ENCODE measurements at regions not wholly inside any gene's neighbourhood (a gene's known extent, or its start where the extent isn't known, plus 50 kb on each side); places are given as distances from the start of the nearest gene placed in this dataset.

DNA sequence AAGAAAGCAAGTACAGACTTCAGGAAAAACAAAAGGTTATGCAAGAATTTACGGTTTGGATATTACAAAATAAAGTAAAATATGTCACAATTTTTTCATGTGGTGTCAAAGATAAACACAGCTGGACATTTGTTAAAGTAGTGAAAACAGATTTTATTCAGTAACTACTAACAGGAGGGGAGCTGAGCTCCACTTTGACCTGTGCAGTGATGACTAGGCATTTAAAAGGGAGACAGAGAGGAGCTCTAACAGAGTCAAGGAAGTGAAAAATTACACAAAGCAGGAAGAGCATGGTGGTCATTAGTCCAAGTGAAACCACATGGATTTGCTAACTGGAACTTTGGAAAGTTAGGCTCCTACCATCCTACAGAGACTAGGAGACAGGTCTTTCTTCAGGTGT lies 263.6 kb upstream of the PCSK5 start:
- ATAC-seq (ENCODE audit: low read depth) (no peak), DNase-seq (no peak)
- no CpG with 5 or more reads among the region's 1 CpG for WGBS (ENCODE audit: insufficient coverage)
- Histone ChIP-seq H3K4me3 (ENCODE audit: control extremely low read depth in 1 of 5, extremely low read depth in 1 of 5, insufficient read depth in 1 of 5, low read depth in 2 of 5, low read length in 4 of 5) (no peak overlapping the region), H3K4me1 (ENCODE audit: control insufficient read depth in 2 of 2, insufficient read depth in 2 of 2, low read length in 2 of 2) (no peaks in the 10 kb centered on the region), H3K27ac (ENCODE audit: low read length in 2 of 2) (no peak overlapping the region), H3K36me3 (replicated peaks in 1 of 2; ENCODE audit: control extremely low read depth in 1 of 2, control insufficient read depth in 1 of 2, extremely low read depth in 1 of 2, insufficient read depth in 2 of 2, low read length in 1 of 2) (no peaks in the 10 kb centered on the region), H3K27me3 (replicated peaks in 1 of 4; ENCODE audit: control extremely low read depth in 1 of 4, control insufficient read depth in 3 of 4, insufficient read depth in 4 of 4, low read length in 3 of 4) (peaks cover 0 to 3% (median 0%) of the 10 kb centered on the region in 4 experiments), H4K20me1 (ENCODE audit: control insufficient read depth, insufficient read depth, low read length, poor library complexity, severe bottlenecking) (no peaks in the 10 kb centered on the region), H2AFZ (ENCODE audit: insufficient read depth, low read depth, low read length, poor library complexity, severe bottlenecking) (no peak overlapping the region), H3K9ac (ENCODE audit: low read length) (no peak overlapping the region), H3K4me2 (replicated peaks; ENCODE audit: low read depth, low read length, poor library complexity, severe bottlenecking) (no peak overlapping the region), H3K79me2 (ENCODE audit: control insufficient read depth, insufficient read depth, low read length) (no peaks in the 10 kb centered on the region), H3K9me3 (ENCODE audit: control extremely low read depth in 1 of 3, control insufficient read depth in 2 of 3, insufficient read depth in 1 of 3, low read length in 2 of 3) (peaks cover 0 to 17% (median 0%) of the 10 kb centered on the region in 3 donors)
- H3K4me3 Mint-ChIP-seq, result no peak overlapping the region
- POLR2A ChIA-PET, result no interaction called here
- CTCF ChIA-PET, result no interaction called here
- no peaks in the 10 kb centered on the region for H3K27me3 Mint-ChIP-seq
- H3K9me3 Mint-ChIP-seq (ENCODE audit: insufficient read depth), result no peaks in the 10 kb centered on the region
- no peak overlapping the region for H3K27ac Mint-ChIP-seq
- H3K4me1 Mint-ChIP-seq, result no peaks in the 10 kb centered on the region
- TF ChIP-seq, protein P1, sequence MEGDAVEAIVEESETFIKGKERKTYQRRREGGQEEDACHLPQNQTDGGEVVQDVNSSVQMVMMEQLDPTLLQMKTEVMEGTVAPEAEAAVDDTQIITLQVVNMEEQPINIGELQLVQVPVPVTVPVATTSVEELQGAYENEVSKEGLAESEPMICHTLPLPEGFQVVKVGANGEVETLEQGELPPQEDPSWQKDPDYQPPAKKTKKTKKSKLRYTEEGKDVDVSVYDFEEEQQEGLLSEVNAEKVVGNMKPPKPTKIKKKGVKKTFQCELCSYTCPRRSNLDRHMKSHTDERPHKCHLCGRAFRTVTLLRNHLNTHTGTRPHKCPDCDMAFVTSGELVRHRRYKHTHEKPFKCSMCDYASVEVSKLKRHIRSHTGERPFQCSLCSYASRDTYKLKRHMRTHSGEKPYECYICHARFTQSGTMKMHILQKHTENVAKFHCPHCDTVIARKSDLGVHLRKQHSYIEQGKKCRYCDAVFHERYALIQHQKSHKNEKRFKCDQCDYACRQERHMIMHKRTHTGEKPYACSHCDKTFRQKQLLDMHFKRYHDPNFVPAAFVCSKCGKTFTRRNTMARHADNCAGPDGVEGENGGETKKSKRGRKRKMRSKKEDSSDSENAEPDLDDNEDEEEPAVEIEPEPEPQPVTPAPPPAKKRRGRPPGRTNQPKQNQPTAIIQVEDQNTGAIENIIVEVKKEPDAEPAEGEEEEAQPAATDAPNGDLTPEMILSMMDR (IDR thresholded peaks at IDR 0.05), result no peak
- no peak for TF ChIP-seq EZH2 (IDR thresholded peaks at IDR 0.05; ENCODE audit: borderline replicate concordance, insufficient read depth, low read depth, low read length, poor library complexity, severe bottlenecking)
- intact Hi-C loops (cut with micrococcal nuclease), result no loop called here

DNA sequence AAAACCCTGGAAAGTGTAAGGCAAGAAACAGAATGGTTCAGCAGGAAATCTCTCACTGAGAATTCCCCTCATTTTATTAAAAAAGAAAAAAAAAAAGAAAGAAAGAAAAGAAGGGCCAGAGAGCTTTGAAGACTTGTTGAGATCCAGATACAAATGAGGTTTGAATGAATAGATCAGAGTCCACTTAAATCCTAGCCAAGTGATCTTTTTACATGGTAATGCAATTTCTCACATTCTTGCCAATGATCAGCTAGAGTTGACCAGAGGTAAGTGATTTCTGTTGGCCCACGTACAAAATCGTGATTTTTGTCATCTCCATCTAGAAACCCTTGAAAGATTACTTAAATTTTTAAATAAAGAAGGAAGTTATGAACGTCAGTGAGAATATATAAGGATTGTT lies 261.5 kb upstream of the PCSK5 start:
- H4K20me1 ChIP-seq (ENCODE audit: control insufficient read depth, insufficient read depth, low read length, poor library complexity, severe bottlenecking), result no peaks in the 10 kb centered on the region
- 100% methylated on average over 1 of the region's 3 CpGs for WGBS (ENCODE audit: insufficient coverage)
- H3K36me3 ChIP-seq (replicated peaks in 1 of 2; ENCODE audit: control extremely low read depth in 1 of 2, control insufficient read depth in 1 of 2, extremely low read depth in 1 of 2, insufficient read depth in 2 of 2, low read length in 1 of 2), result no peaks in the 10 kb centered on the region
- H3K27ac ChIP-seq (ENCODE audit: low read length in 2 of 2), result no peak overlapping the region
- peaks cover 0 to 4% (median 0%) of the 10 kb centered on the region in 4 experiments for H3K27me3 ChIP-seq (replicated peaks in 1 of 4; ENCODE audit: control extremely low read depth in 1 of 4, control insufficient read depth in 3 of 4, insufficient read depth in 4 of 4, low read length in 3 of 4)
- no peaks in the 10 kb centered on the region for H3K4me1 ChIP-seq (ENCODE audit: control insufficient read depth in 2 of 2, insufficient read depth in 2 of 2, low read length in 2 of 2)
- Mint-ChIP-seq H3K27me3 (no peaks in the 10 kb centered on the region), H3K4me3 (no peak overlapping the region), H3K4me1 (no peaks in the 10 kb centered on the region), H3K27ac (no peak overlapping the region), H3K9me3 (ENCODE audit: insufficient read depth) (no peaks in the 10 kb centered on the region)
- ChIA-PET POLR2A (no interaction called here), CTCF (no interaction called here)
- H3K4me2 ChIP-seq (replicated peaks; ENCODE audit: low read depth, low read length, poor library complexity, severe bottlenecking), result no peak overlapping the region
- no peak overlapping the region for H2AFZ ChIP-seq (ENCODE audit: insufficient read depth, low read depth, low read length, poor library complexity, severe bottlenecking)
- DNase-seq (no peak), ATAC-seq (ENCODE audit: low read depth) (no peak)
- H3K79me2 ChIP-seq (ENCODE audit: control insufficient read depth, insufficient read depth, low read length), result no peaks in the 10 kb centered on the region
- peaks cover 0 to 13% (median 0%) of the 10 kb centered on the region in 3 donors for H3K9me3 ChIP-seq (ENCODE audit: control extremely low read depth in 1 of 3, control insufficient read depth in 2 of 3, insufficient read depth in 1 of 3, low read length in 2 of 3)
- H3K9ac ChIP-seq (ENCODE audit: low read length), result no peak overlapping the region
- TF ChIP-seq, protein P1 (IDR thresholded peaks at IDR 0.05), result no peak
- no peak for TF ChIP-seq EZH2 (IDR thresholded peaks at IDR 0.05; ENCODE audit: borderline replicate concordance, insufficient read depth, low read depth, low read length, poor library complexity, severe bottlenecking)
- intact Hi-C loops (cut with micrococcal nuclease), result no loop called here
- no peak overlapping the region for H3K4me3 ChIP-seq (ENCODE audit: control extremely low read depth in 1 of 5, extremely low read depth in 1 of 5, insufficient read depth in 1 of 5, low read depth in 2 of 5, low read length in 4 of 5)

Measured in B cell (primary cell).